Loucy (cell line): ENCODE measurements at regions not wholly inside any gene's neighbourhood (a gene's known extent, or its start where the extent isn't known, plus 50 kb on each side); places are given as distances from the start of the nearest gene placed in this dataset.

Experiments used
- H2AFZ ChIP-seq: fragments of 200-600 bp; sonication (generic); 2 replicates; pipeline ENCODE4 v1.6.0; 2016; ENCODE audit warnings: antibody characterized with exemption, mild to moderate bottlenecking, low read length, moderate library complexity
- H3F3A ChIP-seq: fragments of 200-600 bp; 2 replicates; pipeline ENCODE4 v1.6.0; 2016; ENCODE audit warnings: antibody characterized with exemption, low read depth, mild to moderate bottlenecking
- H3K27me3 ChIP-seq: fragments of 200-600 bp; sonication (generic); 2 replicates; pipeline ENCODE4 v1.6.1; 2014; ENCODE audit warnings: low read length, mild to moderate bottlenecking; ENCODE audit not compliant: insufficient read depth, poor library complexity, severe bottlenecking
- H3K36me3 ChIP-seq: fragments of 200-600 bp; sonication (generic); 2 replicates; pipeline ENCODE4 v1.6.1; 2016; ENCODE audit warnings: low read length; ENCODE audit not compliant: insufficient read depth
- H3K4me1 ChIP-seq: fragments of 200-600 bp; sonication (generic); 2 replicates; pipeline ENCODE4 v1.5.1; 2014; ENCODE audit warnings: low read length, mild to moderate bottlenecking; ENCODE audit not compliant: insufficient read depth, poor library complexity, severe bottlenecking
- H3K4me2 ChIP-seq: fragments of 200-600 bp; sonication (generic); 2 replicates; pipeline ENCODE4 v1.6.0; 2014; ENCODE audit warnings: antibody characterized with exemption, low read length, low read depth, mild to moderate bottlenecking; ENCODE audit not compliant: poor library complexity, severe bottlenecking
- H3K4me3 ChIP-seq: fragments of 200-600 bp; sonication (generic); 2 replicates; pipeline ENCODE4 v1.5.1; 2014; ENCODE audit warnings: low read length, mild to moderate bottlenecking, mixed read lengths; ENCODE audit not compliant: poor library complexity, severe bottlenecking
- H3K79me2 ChIP-seq: fragments of 200-600 bp; sonication (generic); 2 replicates; pipeline ENCODE4 v1.6.1; 2014; ENCODE audit warnings: low read length; ENCODE audit not compliant: insufficient read depth
- H3K9ac ChIP-seq: fragments of 200-600 bp; sonication (generic); 2 replicates; pipeline ENCODE4 v1.6.0; 2014; ENCODE audit warnings: mild to moderate bottlenecking, low read depth, low read length, moderate library complexity; ENCODE audit not compliant: poor library complexity, severe bottlenecking
- H3K9me2 ChIP-seq: fragments of 200-600 bp; sonication (generic); replicated peaks from 2 replicates; pipeline ENCODE4 v1.6.1; 2016; ENCODE audit warnings: low read depth, low read length, mixed read lengths
- H3K9me3 ChIP-seq: fragments of 200-600 bp; sonication (generic); 2 replicates; pipeline ENCODE4 v1.6.1; 2014; ENCODE audit warnings: mild to moderate bottlenecking, antibody characterized with exemption, low read length, low read depth; ENCODE audit not compliant: insufficient read depth
- H4K20me1 ChIP-seq: fragments of 200-600 bp; sonication (generic); 2 replicates; pipeline ENCODE4 v1.6.0; 2014; ENCODE audit warnings: antibody characterized with exemption, low read length, mild to moderate bottlenecking; ENCODE audit not compliant: insufficient read depth, poor library complexity, severe bottlenecking
- CTCF ChIP-seq: fragments of 200-600 bp; sonication (generic); conservative IDR thresholded peaks from 2 replicates; pipeline ENCODE4 v1.5.1; 2014; ENCODE audit warnings: mild to moderate bottlenecking, antibody characterized with exemption, low read length
- EZH2phosphoT487 ChIP-seq: fragments of 200-600 bp; IDR thresholded peaks from 2 replicates; pipeline ENCODE4 v1.6.1; 2018; ENCODE audit warnings: antibody characterized with exemption, mild to moderate bottlenecking, moderate library complexity, borderline replicate concordance

GRCh38 chr2:239893236-239893515 is 132.0 kb downstream of the NDUFA10 start:
- no peaks in the 10 kb centered on the region for H4K20me1 ChIP-seq
- 0 out of 2 replicates have a peak, but pooled peaks cover 4% of the 10 kb centered on the region for H3K9me3 ChIP-seq
- H3K4me2 ChIP-seq = no peak overlapping the region
- no peak for TF ChIP-seq CTCF
- no peak for TF ChIP-seq EZH2phosphoT487
- H2AFZ ChIP-seq = no peak overlapping the region
- no peaks in the 10 kb centered on the region for H3K27me3 ChIP-seq
- no peaks in the 10 kb centered on the region for H3K9me2 ChIP-seq
- no peak overlapping the region for H3K9ac ChIP-seq
- no peaks in the 10 kb centered on the region for H3F3A ChIP-seq
- no peak overlapping the region for H3K4me3 ChIP-seq
- no peaks in the 10 kb centered on the region for H3K36me3 ChIP-seq
- H3K79me2 ChIP-seq = no peaks in the 10 kb centered on the region
- H3K4me1 ChIP-seq = no peaks in the 10 kb centered on the region

GRCh38 chr2:239892441-239893235 is 132.5 kb downstream of the NDUFA10 start:
- no peaks in the 10 kb centered on the region for H3K79me2 ChIP-seq
- no peaks in the 10 kb centered on the region for H3F3A ChIP-seq
- no peaks in the 10 kb centered on the region for H3K36me3 ChIP-seq
- H3K4me1 ChIP-seq = no peaks in the 10 kb centered on the region
- TF ChIP-seq CTCF (no peak), EZH2phosphoT487 (no peak)
- H4K20me1 ChIP-seq = no peaks in the 10 kb centered on the region
- H3K9me2 ChIP-seq = no peaks in the 10 kb centered on the region
- no peak overlapping the region for H3K4me3 ChIP-seq
- 0 out of 2 replicates have a peak, but pooled peaks cover 4% of the 10 kb centered on the region for H3K9me3 ChIP-seq
- H3K4me2 ChIP-seq = no peak overlapping the region
- H3K27me3 ChIP-seq = no peaks in the 10 kb centered on the region
- no peak overlapping the region for H3K9ac ChIP-seq
- H2AFZ ChIP-seq = no peak overlapping the region

GRCh38 chr2:239891698-239892097 is 133.4 kb downstream of the NDUFA10 start:
- H3F3A ChIP-seq = no peaks in the 10 kb centered on the region
- H4K20me1 ChIP-seq = no peaks in the 10 kb centered on the region
- H3K4me1 ChIP-seq = no peaks in the 10 kb centered on the region
- H3K9me2 ChIP-seq = no peaks in the 10 kb centered on the region
- H3K4me2 ChIP-seq = no peak overlapping the region
- TF ChIP-seq CTCF = no peak
- TF ChIP-seq EZH2phosphoT487 = no peak
- H3K9me3 ChIP-seq = 0 out of 2 replicates have a peak, but pooled peaks cover 4% of the 10 kb centered on the region
- no peak overlapping the region for H3K4me3 ChIP-seq
- no peaks in the 10 kb centered on the region for H3K36me3 ChIP-seq
- H3K27me3 ChIP-seq = no peaks in the 10 kb centered on the region
- no peaks in the 10 kb centered on the region for H3K79me2 ChIP-seq
- no peak overlapping the region for H2AFZ ChIP-seq
- no peak overlapping the region for H3K9ac ChIP-seq
